Dermis blood vessel endothelial cell (primary cell): ENCODE measurements at regions not wholly inside any gene's neighbourhood (a gene's known extent, or its start where the extent isn't known, plus 50 kb on each side); places are given as distances from the start of the nearest gene placed in this dataset.

Experiments
- DNase-seq: peaks from one replicate; pipeline ENCODE4 v3.0.0; 2010

DNA sequence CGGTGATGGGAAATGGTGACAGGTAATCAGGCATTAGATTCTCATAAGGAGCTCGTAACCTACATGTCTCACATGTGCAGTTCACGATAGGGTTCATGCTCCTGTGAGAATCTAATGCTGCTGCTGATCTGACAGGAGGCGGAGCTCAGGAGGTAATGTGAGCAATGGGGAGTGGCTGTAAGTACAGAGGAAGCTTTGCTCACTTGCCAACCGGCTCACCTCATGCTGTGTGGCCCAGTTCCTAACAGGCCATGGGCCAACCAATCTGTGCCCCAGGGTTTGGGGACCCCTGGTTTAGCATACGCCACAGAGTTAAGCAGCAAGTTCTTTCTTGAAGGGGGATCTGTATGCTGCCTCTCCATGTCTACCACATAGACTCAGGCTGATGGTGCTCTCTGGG lies 133.1 kb downstream of the IQUB start:
- DNase-seq: no peak

DNA sequence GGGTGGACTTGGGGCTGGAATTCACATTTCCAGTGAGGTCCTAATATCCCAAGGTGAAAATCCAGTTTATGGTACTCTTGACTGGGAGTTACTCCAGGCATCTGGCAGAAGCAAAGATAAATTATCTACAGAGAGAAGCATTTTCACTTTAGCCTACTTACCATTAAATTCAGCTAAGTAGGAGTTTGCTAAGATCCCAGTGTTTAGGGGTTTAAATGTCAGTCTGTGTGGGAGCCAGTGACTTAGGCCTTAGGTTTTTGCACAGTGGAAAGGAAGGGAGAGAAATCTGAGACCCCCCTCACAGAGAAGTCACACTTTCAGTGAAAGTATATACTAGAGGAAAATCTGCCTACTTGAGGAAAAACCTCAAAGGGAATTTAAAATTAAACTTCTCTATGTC lies 134.2 kb downstream of the IQUB start:
- no peak for DNase-seq

DNA sequence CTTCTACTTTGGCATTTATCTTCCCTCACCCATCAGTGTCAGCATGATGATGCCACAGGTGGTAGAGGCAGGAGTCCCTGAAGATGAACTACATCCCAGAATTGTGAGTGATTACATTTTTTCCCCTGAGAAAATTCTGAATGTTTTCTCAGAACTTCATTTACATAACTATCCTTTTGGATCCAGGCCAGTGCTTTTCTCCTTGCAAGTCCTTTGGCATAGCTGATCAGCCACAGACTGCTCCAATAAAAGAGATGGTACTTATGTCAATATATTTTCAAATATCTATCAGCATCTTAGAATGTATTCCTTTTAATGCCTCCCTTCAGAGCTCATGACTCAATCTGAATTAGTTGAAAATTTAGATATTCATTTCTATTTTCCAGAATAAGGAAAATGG lies 135.5 kb downstream of the IQUB start:
- DNase-seq: no peak

GRCh38 chr7:123397746-123398338 lies 136.6 kb downstream of the IQUB start:
- no peak for DNase-seq

- no peak for DNase-seq
Measured at GRCh38 chr7:123393623-123394022, 140.8 kb downstream of the IQUB start.

DNA sequence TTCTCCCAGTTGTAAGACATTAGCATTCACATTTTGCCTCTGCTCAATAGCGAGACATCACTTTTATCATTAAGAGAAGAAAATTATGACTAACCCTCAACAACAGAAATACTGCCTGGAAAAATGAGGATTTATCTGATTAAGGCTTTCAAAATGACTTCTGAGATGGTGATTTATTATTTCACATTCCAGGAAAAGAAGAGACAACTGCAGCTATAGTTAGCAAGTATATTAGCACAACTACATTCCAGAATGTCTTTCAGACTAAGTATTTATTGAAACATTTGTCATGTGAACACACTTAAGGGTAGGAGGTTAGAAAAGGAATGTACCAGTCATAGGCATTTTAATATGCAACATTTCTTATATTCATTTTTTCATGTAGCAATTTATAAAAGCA lies 162.0 kb downstream of the IQUB start:
- DNase-seq: no peak

GRCh38 chr7:123367484-123368122 lies 166.8 kb downstream of the IQUB start:
- DNase-seq: peak; percentile 65

- no peak for DNase-seq
Measured at GRCh38 chr7:123367031-123367430, 167.3 kb upstream of the SLC13A1 start.

GRCh38 chr7:123366626-123367025 lies 166.9 kb upstream of the SLC13A1 start:
- DNase-seq: no peak

DNA sequence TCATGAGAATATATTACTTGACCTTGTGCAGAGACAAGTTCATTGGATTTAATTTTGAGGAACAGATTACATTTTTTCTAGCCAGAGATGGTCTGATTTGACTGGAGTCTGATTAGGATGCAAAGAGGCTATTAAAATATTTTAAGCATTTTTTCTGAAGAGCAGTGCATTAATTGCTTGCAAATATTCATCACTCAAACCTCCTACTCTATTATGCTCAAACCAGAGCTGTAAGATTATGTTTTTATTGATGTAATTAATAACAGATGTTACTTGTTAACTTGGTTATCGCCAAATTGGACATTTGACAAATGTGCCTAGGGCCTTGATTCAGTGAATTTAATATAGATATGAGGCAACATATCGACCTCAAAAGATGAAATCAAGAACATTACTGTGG lies 160.9 kb upstream of the SLC13A1 start:
- no peak for DNase-seq

DNA sequence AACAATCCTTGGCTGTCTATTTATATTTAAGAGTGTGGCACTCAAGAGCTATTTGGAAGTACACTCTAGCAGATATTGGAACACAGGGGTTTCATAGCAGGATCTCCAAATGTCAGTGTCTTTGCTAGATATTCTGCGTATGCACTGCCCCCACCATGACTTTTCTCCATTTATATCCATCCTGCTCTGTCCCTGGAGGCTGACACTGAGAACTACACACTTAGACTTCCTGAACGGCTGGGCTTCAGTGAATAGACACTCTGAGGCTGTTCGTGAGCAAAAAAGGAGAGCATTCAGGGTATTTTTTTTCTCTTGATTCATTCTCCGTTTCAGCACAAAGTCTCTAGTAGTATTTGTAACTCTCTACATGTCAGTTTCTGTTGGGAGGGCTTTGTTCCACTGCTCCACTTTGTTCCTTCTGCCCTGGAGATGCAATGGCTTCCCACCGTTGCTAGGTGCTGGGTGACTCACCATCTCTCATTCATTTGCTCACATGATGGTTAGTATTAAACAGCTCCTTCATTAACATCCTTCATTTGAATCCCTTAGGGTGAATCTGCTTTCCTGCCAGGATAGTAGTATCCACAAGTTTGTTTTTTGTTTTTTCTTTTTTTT lies 155.9 kb upstream of the SLC13A1 start:
- peak; percentile 12 for DNase-seq

- DNase-seq: no peak
Measured at GRCh38 chr7:123352973-123353372, 153.2 kb upstream of the SLC13A1 start.

- DNase-seq: peak; percentile 8
Measured at GRCh38 chr7:123351516-123352505, 152.0 kb upstream of the SLC13A1 start.

- no peak for DNase-seq
Measured at GRCh38 chr7:123351027-123351426, 151.3 kb upstream of the SLC13A1 start.

DNA sequence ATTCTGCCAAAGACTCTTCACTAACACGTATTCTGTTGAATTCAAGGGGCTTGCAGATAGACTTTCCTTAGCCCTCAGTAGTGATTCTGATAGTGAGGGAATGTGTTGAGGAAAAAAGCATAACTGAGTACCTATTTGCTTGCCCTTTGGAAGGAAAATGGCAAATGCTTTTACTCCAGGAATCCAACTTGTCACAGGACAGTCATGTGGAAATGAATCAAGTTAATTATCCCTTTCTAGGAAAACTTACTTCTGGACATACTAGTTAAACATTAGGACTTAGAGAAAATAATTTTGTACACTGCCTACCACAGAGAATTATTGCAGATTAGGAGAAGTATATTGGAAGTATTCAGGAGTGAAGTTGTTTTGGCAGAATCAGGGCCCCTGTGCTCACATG lies 148.9 kb upstream of the SLC13A1 start:
- no peak for DNase-seq

- no peak for DNase-seq
Measured at GRCh38 chr7:123346766-123347165, 147.0 kb upstream of the SLC13A1 start.

DNA sequence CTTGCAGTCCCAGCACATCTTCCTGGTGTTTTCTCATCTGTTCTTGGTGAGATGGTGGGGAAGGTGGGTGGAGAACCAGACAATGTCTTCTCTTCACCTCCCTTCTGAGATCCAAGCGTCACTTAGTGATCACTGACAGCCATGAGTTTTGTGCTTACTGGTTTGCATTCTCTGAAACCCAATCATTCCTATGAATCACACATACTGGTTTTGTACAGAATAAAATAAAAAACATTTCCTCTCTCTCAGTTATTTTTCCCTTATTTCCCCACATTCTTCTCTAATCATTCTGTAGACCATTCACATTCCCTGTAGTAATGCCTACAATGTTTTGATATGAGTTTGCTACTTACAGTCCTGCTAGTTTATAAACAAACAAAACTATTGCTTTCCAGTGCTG lies 143.8 kb upstream of the SLC13A1 start:
- no peak for DNase-seq

- no peak for DNase-seq
Measured at GRCh38 chr7:123341102-123341501, 141.3 kb upstream of the SLC13A1 start.

DNA sequence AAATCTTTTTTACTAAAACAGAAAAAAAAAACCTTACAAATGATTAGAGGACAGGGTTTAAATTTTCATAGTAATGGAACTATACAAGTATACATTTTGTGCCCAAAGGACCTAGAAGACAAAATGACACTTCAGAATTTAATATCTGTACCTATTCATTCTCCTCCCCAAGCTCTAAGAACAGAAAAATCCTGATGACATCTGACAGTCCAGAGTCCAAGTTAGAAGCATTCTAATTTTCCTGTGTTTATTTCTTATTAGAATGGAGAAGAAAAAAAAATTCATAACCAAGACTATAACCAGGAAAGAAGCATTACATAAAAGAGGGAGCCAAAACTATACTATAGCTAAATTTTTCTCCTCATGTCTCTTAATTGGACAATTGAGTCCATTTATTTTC lies 138.9 kb upstream of the SLC13A1 start:
- DNase-seq: no peak

- no peak for DNase-seq
Measured at GRCh38 chr7:123329988-123330643, 130.3 kb upstream of the SLC13A1 start.

DNA sequence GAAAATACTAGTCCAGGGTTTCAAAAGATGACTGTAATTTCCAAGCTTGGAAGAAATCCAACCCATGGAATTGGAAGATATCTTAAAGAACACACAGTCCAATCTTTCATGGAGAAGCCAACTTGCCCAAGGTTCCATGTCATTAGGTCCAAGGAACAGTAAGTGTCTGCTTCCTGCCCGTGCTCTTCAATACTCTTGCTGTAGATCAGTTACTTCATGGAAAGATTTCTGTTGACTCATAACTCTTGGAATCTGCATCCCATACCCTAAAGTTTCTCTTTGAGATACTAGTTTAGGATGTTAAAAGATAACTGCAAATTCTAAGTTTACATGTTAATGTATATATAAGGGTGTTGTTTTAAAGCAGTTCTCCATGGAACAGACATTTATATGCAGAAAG lies 127.9 kb upstream of the SLC13A1 start:
- DNase-seq: no peak

- no peak for DNase-seq
Measured at GRCh38 chr7:123324283-123324682, 124.5 kb upstream of the SLC13A1 start.

GRCh38 chr7:123323689-123324088 lies 123.9 kb upstream of the SLC13A1 start:
- no peak for DNase-seq
